ENCODE measurements at regions not wholly inside any gene's neighbourhood (a gene's known extent, or its start where the extent isn't known, plus 50 kb on each side); places are given as distances from the start of the nearest gene placed in this dataset.

GRCh38 chrX:138938003-138938402 is 226.5 kb upstream of the FGF13 start:
- Histone ChIP-seq H3K27me3 (replicated peaks in 1 of 4; ENCODE audit: control extremely low read depth in 1 of 4, control insufficient read depth in 3 of 4, insufficient read depth in 4 of 4, low read length in 3 of 4) (no peaks in the 10 kb centered on the region), H3K9ac (ENCODE audit: low read length) (no peak overlapping the region), H4K20me1 (ENCODE audit: control insufficient read depth, insufficient read depth, low read length, poor library complexity, severe bottlenecking) (no peaks in the 10 kb centered on the region), H3K4me2 (replicated peaks; ENCODE audit: low read depth, low read length, poor library complexity, severe bottlenecking) (no peak overlapping the region), H2AFZ (ENCODE audit: insufficient read depth, low read depth, low read length, poor library complexity, severe bottlenecking) (no peak overlapping the region), H3K4me3 (ENCODE audit: control extremely low read depth in 1 of 5, extremely low read depth in 1 of 5, insufficient read depth in 1 of 5, low read depth in 2 of 5, low read length in 4 of 5) (no peak overlapping the region), H3K27ac (ENCODE audit: low read length in 2 of 2) (no peak overlapping the region), H3K4me1 (ENCODE audit: control insufficient read depth in 2 of 2, insufficient read depth in 2 of 2, low read length in 2 of 2) (no peaks in the 10 kb centered on the region), H3K79me2 (ENCODE audit: control insufficient read depth, insufficient read depth, low read length) (no peaks in the 10 kb centered on the region), H3K9me3 (ENCODE audit: control extremely low read depth in 1 of 3, control insufficient read depth in 2 of 3, insufficient read depth in 1 of 3, low read length in 2 of 3) (no peaks in the 10 kb centered on the region), H3K36me3 (replicated peaks in 1 of 2; ENCODE audit: control extremely low read depth in 1 of 2, control insufficient read depth in 1 of 2, extremely low read depth in 1 of 2, insufficient read depth in 2 of 2, low read length in 1 of 2) (no peaks in the 10 kb centered on the region)
- CTCF ChIA-PET, result no interaction called here
- H3K4me1 Mint-ChIP-seq, result no peaks in the 10 kb centered on the region
- no peak for TF ChIP-seq CTCF (IDR thresholded peaks at IDR 0.05)
- no peak overlapping the region for H3K4me3 Mint-ChIP-seq
- ATAC-seq (ENCODE audit: low read depth), result no peak
- no peak overlapping the region for H3K27ac Mint-ChIP-seq
- intact Hi-C loops (cut with micrococcal nuclease), result no loop called here
- DNase-seq, result no peak
- H3K27me3 Mint-ChIP-seq, result no peaks in the 10 kb centered on the region
- WGBS (ENCODE audit: insufficient coverage), result no CpG with 5 or more reads among the region's 1 CpG
- no peaks in the 10 kb centered on the region for H3K9me3 Mint-ChIP-seq (ENCODE audit: insufficient read depth)
- POLR2A ChIA-PET, result no interaction called here

- Mint-ChIP-seq H3K4me1 (no peaks in the 10 kb centered on the region), H3K27ac (no peak overlapping the region), H3K27me3 (no peaks in the 10 kb centered on the region), H3K4me3 (no peak overlapping the region), H3K9me3 (ENCODE audit: insufficient read depth) (no peaks in the 10 kb centered on the region)
- DNase-seq (no peak), ATAC-seq (ENCODE audit: low read depth) (no peak)
- no CpG with 5 or more reads among the region's 2 CpGs for WGBS (ENCODE audit: insufficient coverage)
- Histone ChIP-seq H3K9ac (ENCODE audit: low read length) (no peak overlapping the region), H2AFZ (ENCODE audit: insufficient read depth, low read depth, low read length, poor library complexity, severe bottlenecking) (no peak overlapping the region), H4K20me1 (ENCODE audit: control insufficient read depth, insufficient read depth, low read length, poor library complexity, severe bottlenecking) (no peaks in the 10 kb centered on the region), H3K4me1 (ENCODE audit: control insufficient read depth in 2 of 2, insufficient read depth in 2 of 2, low read length in 2 of 2) (no peaks in the 10 kb centered on the region), H3K4me3 (ENCODE audit: control extremely low read depth in 1 of 5, extremely low read depth in 1 of 5, insufficient read depth in 1 of 5, low read depth in 2 of 5, low read length in 4 of 5) (no peak overlapping the region), H3K27ac (ENCODE audit: low read length in 2 of 2) (no peak overlapping the region), H3K36me3 (replicated peaks in 1 of 2; ENCODE audit: control extremely low read depth in 1 of 2, control insufficient read depth in 1 of 2, extremely low read depth in 1 of 2, insufficient read depth in 2 of 2, low read length in 1 of 2) (no peaks in the 10 kb centered on the region), H3K4me2 (replicated peaks; ENCODE audit: low read depth, low read length, poor library complexity, severe bottlenecking) (no peak overlapping the region), H3K9me3 (ENCODE audit: control extremely low read depth in 1 of 3, control insufficient read depth in 2 of 3, insufficient read depth in 1 of 3, low read length in 2 of 3) (no peaks in the 10 kb centered on the region), H3K27me3 (replicated peaks in 1 of 4; ENCODE audit: control extremely low read depth in 1 of 4, control insufficient read depth in 3 of 4, insufficient read depth in 4 of 4, low read length in 3 of 4) (no peaks in the 10 kb centered on the region), H3K79me2 (ENCODE audit: control insufficient read depth, insufficient read depth, low read length) (no peaks in the 10 kb centered on the region)
- no peak for TF ChIP-seq CTCF (IDR thresholded peaks at IDR 0.05)
- no peak for TF ChIP-seq EZH2 (IDR thresholded peaks at IDR 0.05; ENCODE audit: borderline replicate concordance, insufficient read depth, low read depth, low read length, poor library complexity, severe bottlenecking)
- intact Hi-C loops (cut with micrococcal nuclease), result no loop called here
- ChIA-PET CTCF (no interaction called here), POLR2A (no interaction called here)
These were observed 219.7 kb upstream of the FGF13 start for GRCh38 chrX:138931212-138931611.
